Cardiac muscle cell (in vitro differentiated cells and primary cell): ENCODE measurements at regions not wholly inside any gene's neighbourhood (a gene's known extent, or its start where the extent isn't known, plus 50 kb on each side); places are given as distances from the start of the nearest gene placed in this dataset.

Experiments
- DNase-seq, 2 donors: peaks; one replicate each; pipeline versions ENCODE4 v3.0.0 to v3.0.0-alpha.2; 2010 to 2017; ENCODE audit warnings: low read depth in 1 of 2, low spot score in 1 of 2
- H3K27ac ChIP-seq: fragments of 200-600 bp; sonication (generic); 2 replicates; pipeline ENCODE4 v1.5.1; 2016
- H3K27me3 ChIP-seq: fragments of 200-600 bp; sonication (generic); 2 replicates; pipeline ENCODE4 v1.6.0; 2016; ENCODE audit warnings: control low read depth
- H3K36me3 ChIP-seq: fragments of 200-600 bp; sonication (generic); 2 replicates; pipeline ENCODE4 v1.5.1; 2016; ENCODE audit warnings: control low read depth
- H3K4me1 ChIP-seq: fragments of 200-600 bp; sonication (generic); 2 replicates; pipeline ENCODE4 v1.8.1; 2017; ENCODE audit warnings: low read depth, mild to moderate bottlenecking, mixed run types
- H3K4me3 ChIP-seq: fragments of 200-600 bp; sonication (generic); 2 replicates; pipeline ENCODE4 v1.5.1; 2016; ENCODE audit warnings: mild to moderate bottlenecking
- H3K9me3 ChIP-seq: fragments of 200-600 bp; sonication (generic); 2 replicates; pipeline ENCODE4 v1.5.1; 2017; ENCODE audit warnings: low read depth, mild to moderate bottlenecking, control low read depth
- TF ChIP-seq, protein P1 (sequence below): IDR thresholded peaks from 2 replicates; pipeline ENCODE4 v1.5.1; 2012; ENCODE audit warnings: low read depth, mild to moderate bottlenecking, low read length

DNA sequence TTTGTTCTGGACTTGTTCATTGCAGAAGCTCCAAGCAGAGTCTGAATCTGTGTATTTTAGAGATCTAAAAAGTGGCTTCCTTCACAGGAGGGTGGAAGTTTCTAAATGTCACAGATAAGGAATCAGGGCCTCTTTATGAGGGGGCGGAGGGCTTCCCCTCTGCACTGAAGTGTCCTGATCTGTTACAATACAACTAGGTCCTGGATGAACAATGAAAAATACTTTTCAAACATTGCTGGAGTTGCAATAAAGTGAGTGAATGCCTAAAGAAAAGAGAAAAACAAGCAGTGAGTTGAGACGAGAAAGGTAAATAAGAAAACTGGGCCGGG is 179.3 kb upstream of the HDAC4 start:
- Histone ChIP-seq H3K4me1 (no peaks in the 10 kb centered on the region), H3K36me3 (no peaks in the 10 kb centered on the region), H3K9me3 (no peaks in the 10 kb centered on the region), H3K27me3 (no peaks in the 10 kb centered on the region), H3K4me3 (no peak overlapping the region), H3K27ac (no peak overlapping the region)
- DNase-seq, result no peak
- TF ChIP-seq, protein P1, sequence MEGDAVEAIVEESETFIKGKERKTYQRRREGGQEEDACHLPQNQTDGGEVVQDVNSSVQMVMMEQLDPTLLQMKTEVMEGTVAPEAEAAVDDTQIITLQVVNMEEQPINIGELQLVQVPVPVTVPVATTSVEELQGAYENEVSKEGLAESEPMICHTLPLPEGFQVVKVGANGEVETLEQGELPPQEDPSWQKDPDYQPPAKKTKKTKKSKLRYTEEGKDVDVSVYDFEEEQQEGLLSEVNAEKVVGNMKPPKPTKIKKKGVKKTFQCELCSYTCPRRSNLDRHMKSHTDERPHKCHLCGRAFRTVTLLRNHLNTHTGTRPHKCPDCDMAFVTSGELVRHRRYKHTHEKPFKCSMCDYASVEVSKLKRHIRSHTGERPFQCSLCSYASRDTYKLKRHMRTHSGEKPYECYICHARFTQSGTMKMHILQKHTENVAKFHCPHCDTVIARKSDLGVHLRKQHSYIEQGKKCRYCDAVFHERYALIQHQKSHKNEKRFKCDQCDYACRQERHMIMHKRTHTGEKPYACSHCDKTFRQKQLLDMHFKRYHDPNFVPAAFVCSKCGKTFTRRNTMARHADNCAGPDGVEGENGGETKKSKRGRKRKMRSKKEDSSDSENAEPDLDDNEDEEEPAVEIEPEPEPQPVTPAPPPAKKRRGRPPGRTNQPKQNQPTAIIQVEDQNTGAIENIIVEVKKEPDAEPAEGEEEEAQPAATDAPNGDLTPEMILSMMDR, result no peak

DNA sequence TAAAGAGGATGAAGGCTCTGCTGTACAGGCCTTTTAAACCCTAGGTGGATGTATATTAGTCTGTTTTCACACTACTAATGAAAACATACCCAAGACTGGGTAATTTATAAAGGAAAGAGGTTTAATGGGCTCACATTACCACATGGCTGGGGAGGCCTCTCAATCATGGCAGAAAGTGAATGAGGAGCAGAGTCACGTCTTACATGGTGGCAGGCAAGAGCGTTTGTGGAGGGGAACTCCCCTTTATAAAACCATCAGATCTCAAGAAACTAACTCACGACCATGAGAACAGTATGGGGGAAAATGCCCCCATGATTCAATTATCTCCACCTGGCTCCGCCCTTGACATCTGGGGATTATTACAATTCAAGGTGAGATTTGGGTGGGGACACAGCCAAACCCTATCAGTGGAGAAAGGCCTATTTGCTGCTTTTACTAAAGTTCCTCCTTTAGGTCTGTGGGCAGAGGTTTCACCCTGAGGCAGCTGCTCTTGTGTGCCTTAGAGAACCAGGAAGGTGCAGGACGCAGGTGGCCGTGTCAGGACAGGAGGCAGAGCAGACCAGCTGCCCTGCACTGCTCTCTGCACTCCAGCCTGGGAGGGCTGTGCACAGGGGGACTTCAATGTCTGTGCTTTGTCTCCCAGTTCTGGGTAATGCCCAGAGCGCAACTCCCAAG is 178.8 kb upstream of the HDAC4 start:
- Histone ChIP-seq H3K4me3 (no peak overlapping the region), H3K36me3 (no peaks in the 10 kb centered on the region), H3K27ac (no peak overlapping the region), H3K9me3 (no peaks in the 10 kb centered on the region), H3K27me3 (no peaks in the 10 kb centered on the region), H3K4me1 (no peaks in the 10 kb centered on the region)
- DNase-seq, result no peak
- TF ChIP-seq, protein P1, result no peak

DNA sequence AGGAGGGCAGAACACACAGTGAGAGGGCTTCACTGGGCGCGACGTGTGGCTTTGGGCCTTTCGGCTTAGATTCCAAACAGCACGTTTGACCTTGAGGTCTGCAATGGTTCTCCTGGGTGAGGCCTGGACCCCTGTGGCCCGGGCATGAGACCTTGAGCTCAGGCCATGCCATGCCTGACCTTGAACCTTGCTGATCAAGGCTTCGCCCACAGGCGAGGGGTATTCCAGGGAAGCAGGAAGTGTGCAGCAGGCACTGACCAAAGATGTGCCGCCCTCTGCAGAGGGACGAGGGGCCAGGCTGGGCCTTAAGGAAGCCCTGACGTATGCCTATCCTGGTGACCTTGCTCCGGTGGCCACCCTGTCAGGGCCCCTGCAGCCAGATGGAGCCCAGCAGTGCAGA is 178.3 kb upstream of the HDAC4 start:
- H3K36me3 ChIP-seq, result no peaks in the 10 kb centered on the region
- H3K27ac ChIP-seq, result no peak overlapping the region
- no peaks in the 10 kb centered on the region for H3K4me1 ChIP-seq
- no peak overlapping the region for H3K4me3 ChIP-seq
- TF ChIP-seq, protein P1, result no peak
- H3K27me3 ChIP-seq, result no peaks in the 10 kb centered on the region
- DNase-seq, result no peak
- H3K9me3 ChIP-seq, result no peaks in the 10 kb centered on the region

DNA sequence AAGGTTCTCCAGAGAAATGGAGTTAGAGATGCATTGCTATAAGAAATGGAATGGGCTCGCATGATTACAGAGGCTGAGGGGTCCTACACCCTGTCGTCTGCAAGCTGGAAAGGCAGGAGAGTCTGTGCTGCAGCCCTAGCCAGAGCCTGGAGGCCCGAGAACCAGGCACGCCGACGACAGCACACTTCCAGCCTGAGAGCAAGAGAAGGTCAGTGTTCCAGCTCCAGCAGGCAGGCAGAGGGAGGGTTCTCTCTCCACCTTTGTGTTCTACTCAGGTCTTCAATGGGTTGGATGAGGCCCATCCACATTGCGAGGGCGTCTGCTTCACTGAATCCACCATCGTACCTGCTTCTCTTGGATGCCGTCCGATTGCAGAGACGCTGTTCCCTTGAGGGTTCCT is 177.6 kb upstream of the HDAC4 start:
- H3K4me3 ChIP-seq, result no peak overlapping the region
- no peak overlapping the region for H3K27ac ChIP-seq
- no peaks in the 10 kb centered on the region for H3K27me3 ChIP-seq
- H3K36me3 ChIP-seq, result no peaks in the 10 kb centered on the region
- TF ChIP-seq, protein P1, result no peak
- DNase-seq, result no peak
- no peaks in the 10 kb centered on the region for H3K9me3 ChIP-seq
- H3K4me1 ChIP-seq, result no peaks in the 10 kb centered on the region

DNA sequence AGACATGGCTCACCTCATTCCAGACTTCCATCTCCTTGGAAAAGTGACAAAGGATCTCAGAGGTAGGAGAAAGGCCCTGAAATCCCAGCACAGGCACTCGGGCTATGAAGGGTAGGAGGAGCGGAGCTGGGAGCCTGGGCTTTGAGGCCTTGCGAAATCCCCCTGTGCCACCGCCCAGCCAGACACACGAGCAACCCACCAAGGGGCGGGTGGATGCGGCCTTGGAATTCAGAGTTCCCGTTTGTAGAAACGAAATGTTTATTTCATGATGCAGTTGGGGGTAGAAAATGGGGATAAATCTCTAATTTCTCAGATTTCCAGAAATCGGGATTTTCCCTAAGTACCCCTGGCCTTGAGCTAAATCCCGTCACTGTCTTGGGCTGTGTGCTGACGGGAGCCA is 177.1 kb upstream of the HDAC4 start:
- DNase-seq, result no peak
- Histone ChIP-seq H3K4me1 (no peaks in the 10 kb centered on the region), H3K27ac (no peak overlapping the region), H3K36me3 (no peaks in the 10 kb centered on the region), H3K4me3 (no peak overlapping the region), H3K27me3 (no peaks in the 10 kb centered on the region), H3K9me3 (no peaks in the 10 kb centered on the region)
- TF ChIP-seq, protein P1, result no peak
